H9 (cell line): ENCODE measurements at regions not wholly inside any gene's neighbourhood (a gene's known extent, or its start where the extent isn't known, plus 50 kb on each side); places are given as distances from the start of the nearest gene placed in this dataset.

ENCODE experiments used
- DNase-seq: peaks from one replicate; pipeline ENCODE4 v3.0.0-alpha.2; 2017
- H2AFZ ChIP-seq: one replicate; pipeline ENCODE4 v1.6.1; 2013; ENCODE audit warnings: mild to moderate bottlenecking, low read length, control low read depth, moderate library complexity
- H2AK5ac ChIP-seq: 2 replicates; pipeline ENCODE4 v1.6.1; 2013; ENCODE audit warnings: low read length, control low read depth, mixed read lengths; ENCODE audit not compliant: insufficient read length
- H2BK120ac ChIP-seq: one replicate; pipeline ENCODE4 v1.6.1; 2013; ENCODE audit warnings: low read depth, mild to moderate bottlenecking, low read length, control low read depth, inconsistent platforms; ENCODE audit not compliant: poor library complexity, severe bottlenecking
- H2BK12ac ChIP-seq: 2 replicates; pipeline ENCODE4 v1.6.1; 2013; ENCODE audit warnings: low read length, control low read depth, mixed read lengths, low read depth; ENCODE audit not compliant: insufficient read length
- H2BK15ac ChIP-seq: 2 replicates; pipeline ENCODE4 v1.6.1; 2013; ENCODE audit warnings: low read depth, low read length, control low read depth
- H2BK20ac ChIP-seq: one replicate; pipeline ENCODE4 v1.6.1; 2013; ENCODE audit warnings: low read depth, mild to moderate bottlenecking, low read length, control low read depth, inconsistent platforms; ENCODE audit not compliant: poor library complexity, severe bottlenecking
- H2BK5ac ChIP-seq: 2 replicates; pipeline ENCODE4 v1.6.1; 2013; ENCODE audit warnings: low read length, control low read depth, mixed read lengths; ENCODE audit not compliant: insufficient read length
- H3K14ac ChIP-seq: 2 replicates; pipeline ENCODE4 v1.6.1; 2013; ENCODE audit warnings: low read length, control low read depth; ENCODE audit not compliant: insufficient read depth
- H3K18ac ChIP-seq: 2 replicates; pipeline ENCODE4 v1.6.1; 2013; ENCODE audit warnings: low read depth, mild to moderate bottlenecking, mixed read lengths, low read length, control low read depth; ENCODE audit not compliant: insufficient read length
- H3K23ac ChIP-seq: 2 replicates; pipeline ENCODE4 v1.6.1; 2013; ENCODE audit warnings: low read length, control low read depth, mixed read lengths, low read depth; ENCODE audit not compliant: insufficient read length
- H3K23me2 ChIP-seq: 2 replicates; pipeline ENCODE4 v1.6.1; 2013; ENCODE audit warnings: low read depth, mild to moderate bottlenecking, mixed read lengths, low read length, control low read depth; ENCODE audit not compliant: insufficient read length, poor library complexity, severe bottlenecking
- H3K27ac ChIP-seq: 2 replicates; pipeline ENCODE4 v1.5.1; 2013; ENCODE audit warnings: low read length, control low read depth, mixed read lengths, low read depth; ENCODE audit not compliant: insufficient read length
- H3K27me3 ChIP-seq: 2 replicates; pipeline ENCODE4 v1.6.1; 2013; ENCODE audit warnings: low read length, control low read depth, inconsistent platforms; ENCODE audit not compliant: insufficient read depth
- H3K4ac ChIP-seq: 2 replicates; pipeline ENCODE4 v1.6.1; 2013; ENCODE audit warnings: low read depth, mild to moderate bottlenecking, control low read depth, inconsistent platforms, low read length, moderate library complexity
- H3K4me1 ChIP-seq: 2 replicates; pipeline ENCODE4 v1.6.1; 2013; ENCODE audit warnings: low read length, control low read depth, inconsistent platforms; ENCODE audit not compliant: insufficient read depth
- H3K4me2 ChIP-seq: 2 replicates; pipeline ENCODE4 v1.6.1; 2013; ENCODE audit warnings: low read length, control low read depth, mixed read lengths; ENCODE audit not compliant: insufficient read length, insufficient read depth
- H3K56ac ChIP-seq: 2 replicates; pipeline ENCODE4 v1.6.1; 2013; ENCODE audit warnings: low read depth, mild to moderate bottlenecking, mixed read lengths, low read length, control low read depth; ENCODE audit not compliant: insufficient read length
- H3K79me1 ChIP-seq: 2 replicates; pipeline ENCODE4 v1.6.1; 2013; ENCODE audit warnings: low read depth, mild to moderate bottlenecking, moderate library complexity, low read length, control low read depth, inconsistent platforms; ENCODE audit not compliant: insufficient read depth, poor library complexity, severe bottlenecking
- H3K79me2 ChIP-seq: 2 replicates; pipeline ENCODE4 v1.6.1; 2013; ENCODE audit warnings: low read length, control low read depth, inconsistent platforms; ENCODE audit not compliant: insufficient read depth
- H3K9ac ChIP-seq: 2 replicates; pipeline ENCODE4 v1.6.1; 2013; ENCODE audit warnings: low read length, control low read depth, mixed read lengths; ENCODE audit not compliant: insufficient read length; ENCODE audit errors: extremely low read depth
- H3K9me3 ChIP-seq: one replicate; pipeline ENCODE4 v1.6.1; 2013; ENCODE audit warnings: low read depth, low read length, inconsistent platforms; ENCODE audit not compliant: control insufficient read depth
- H3T11ph ChIP-seq: one replicate; pipeline ENCODE4 v1.6.1; 2013; ENCODE audit warnings: mild to moderate bottlenecking, low read length, control low read depth, inconsistent platforms
- H4K20me1 ChIP-seq: one replicate; pipeline ENCODE4 v1.6.1; 2013; ENCODE audit not compliant: control insufficient read depth, insufficient read length, insufficient read depth
- H4K5ac ChIP-seq: 2 replicates; pipeline ENCODE4 v1.6.1; 2013; ENCODE audit warnings: low read depth, mild to moderate bottlenecking, mixed read lengths, low read length, control low read depth; ENCODE audit not compliant: insufficient read length
- H4K8ac ChIP-seq: replicated peaks from 2 replicates; pipeline ENCODE4 v1.6.1; 2013; ENCODE audit warnings: low read length, control low read depth, mixed read lengths, low read depth; ENCODE audit not compliant: insufficient read length
- H4K91ac ChIP-seq: 2 replicates; pipeline ENCODE4 v1.6.1; 2013; ENCODE audit warnings: low read depth, mild to moderate bottlenecking, moderate library complexity, mixed read lengths, low read length, control low read depth; ENCODE audit not compliant: insufficient read length
- H3K27ac Mint-ChIP-seq, 3 experiments: 2 replicates in 2 of 3; 3 replicates in 1 of 3; pipeline ENCODE4 v1.8.0; 2020 to 2021; ENCODE audit warnings: mixed read lengths in 3 of 3, mild to moderate bottlenecking in 1 of 3, moderate library complexity in 1 of 3
- H3K27me3 Mint-ChIP-seq: 2 replicates; pipeline ENCODE4 v1.8.0; 2021; ENCODE audit warnings: low read depth, mild to moderate bottlenecking, moderate library complexity, mixed read lengths
- H3K36me3 Mint-ChIP-seq, 3 experiments: 2 replicates in 2 of 3; 3 replicates in 1 of 3; pipeline ENCODE4 v1.8.0; 2020 to 2021; ENCODE audit warnings: low read depth in 3 of 3, mixed read lengths in 3 of 3; ENCODE audit not compliant: insufficient read depth in 1 of 3
- H3K4me1 Mint-ChIP-seq, 2 experiments: 2 replicates each; pipeline ENCODE4 v1.8.0; 2020; ENCODE audit warnings: mixed read lengths in 2 of 2
- H3K4me3 Mint-ChIP-seq, 2 experiments: 2 replicates in 1 of 2; 3 replicates in 1 of 2; pipeline ENCODE4 v1.8.0; 2020 to 2021; ENCODE audit warnings: mild to moderate bottlenecking in 2 of 2, mixed read lengths in 2 of 2, moderate library complexity in 1 of 2
- H3K9me3 Mint-ChIP-seq, 2 experiments: 2 replicates in 1 of 2; 3 replicates in 1 of 2; pipeline ENCODE4 v1.8.0; 2020; ENCODE audit warnings: mild to moderate bottlenecking in 2 of 2, mixed read lengths in 2 of 2, moderate library complexity in 1 of 2
- CTCF ChIP-seq: fragments of 200-600 bp; sonication (generic); conservative IDR thresholded peaks from 3 replicates; pipeline ENCODE4 v1.8.0; 2021; ENCODE audit warnings: antibody characterized with exemption, mild to moderate bottlenecking
- WGBS: extraction: QIAGEN DNeasy Blood & Tissue Kit; methylation state at CpG from one replicate; pipeline ENCODE4 v1.1.7; 2013; ENCODE audit warnings: missing lambda C conversion rate, low lambda C conversion rate, mixed read lengths; ENCODE audit not compliant: insufficient read length; ENCODE audit errors: extremely low coverage; 5-methylcytosine and 5-hydroxymethylcytosine counted together

- no peak overlapping the region for H2BK120ac ChIP-seq
- Mint-ChIP-seq H3K36me3 (no peaks in the 10 kb centered on the region; a peak in 1 of 7 replicates), H3K27ac (peak overlapping the region in 1 of 3 experiments; percentile 80; a peak in 1 of 7 replicates), H3K4me3 (peak overlapping the region; percentile 63 to 81), H3K9me3 (peaks cover 0 to 2% of the 10 kb centered on the region in 2 experiments; a peak in 2 of 5 replicates), H3K27me3 (peaks cover 84% of the 10 kb centered on the region), H3K4me1 (peaks cover 24 to 28% of the 10 kb centered on the region in 2 experiments)
- H3K14ac ChIP-seq = peak overlapping the region; percentile 58
- H3K79me1 ChIP-seq = no peaks in the 10 kb centered on the region
- peak overlapping the region; percentile 30 for H3K9ac ChIP-seq
- no peak overlapping the region for H4K5ac ChIP-seq
- H4K20me1 ChIP-seq = no peaks in the 10 kb centered on the region
- no peaks in the 10 kb centered on the region for H3K79me2 ChIP-seq
- no peak for TF ChIP-seq CTCF
- H2AK5ac ChIP-seq = no peak overlapping the region
- no peak overlapping the region for H2BK15ac ChIP-seq
- H2BK20ac ChIP-seq = no peak overlapping the region
- no peaks in the 10 kb centered on the region for H3K9me3 ChIP-seq
- no peak overlapping the region for H3K27ac ChIP-seq
- H2BK5ac ChIP-seq = no peak overlapping the region
- DNase-seq = peak; percentile 50
- WGBS = no CpG with 5 or more reads among the region's 35 CpGs
- H3K56ac ChIP-seq = no peak overlapping the region
- no peak overlapping the region for H3K23ac ChIP-seq
- no peak overlapping the region for H4K8ac ChIP-seq
- peak overlapping the region; percentile 56 for H3K4me2 ChIP-seq
- H4K91ac ChIP-seq = peak overlapping the region; percentile 73
- H3K4me1 ChIP-seq = 0 out of 2 replicates have a peak, but pooled peaks cover 3% of the 10 kb centered on the region
- peaks cover 13% of the 10 kb centered on the region for H3K23me2 ChIP-seq
- H3K18ac ChIP-seq = peak overlapping the region; percentile 67
- H2AFZ ChIP-seq = no peak overlapping the region
- H3K4ac ChIP-seq = no peak overlapping the region
- H2BK12ac ChIP-seq = no peak overlapping the region
- H3K27me3 ChIP-seq = peaks cover 3% of the 10 kb centered on the region; the same call in 1 of the 2 replicates
- H3T11ph ChIP-seq = no peak overlapping the region
Observed at GRCh38 chr13:111893607-111894443, 173.1 kb upstream of the SOX1 start.
